HCT116 (cell line): ENCODE measurements at regions not wholly inside any gene's neighbourhood (a gene's known extent, or its start where the extent isn't known, plus 50 kb on each side); places are given as distances from the start of the nearest gene placed in this dataset.

Experiments
- ATAC-seq: fragments of 200-7000 bp; cut with Tn5 transposase; 2 replicates; pipeline ENCODE4 v1.9.1; 2020; ENCODE audit warnings: mild to moderate bottlenecking, moderate library complexity
- BruUV-seq: library from RNA; stranded (reverse); fragments of 400-500 nt; replicated peaks from 2 replicates; lab custom pipeline; 2021; lab: Mats Ljungman, UMichigan
- CTCF ChIA-PET: fragments of 300-600 bp; sonication (Branson Sonifier 250); formaldehyde crosslinking; loops from one replicate; lab custom pipeline; 2021; ENCODE audit warnings: antibody characterized with exemption; lab: Charles Lee
- POLR2A ChIA-PET: fragments of 300-600, 350-600 bp; sonication (Branson Sonifier 250); formaldehyde crosslinking; loops from one replicate; lab custom pipeline; 2021; ENCODE audit warnings: antibody characterized with exemption; lab: Charles Lee
- RAD21 ChIA-PET, 2 experiments: fragments of 300-600 bp; sonication (Branson Sonifier 250); formaldehyde crosslinking; loops; one replicate each; lab custom pipeline; 2023; ENCODE audit warnings: low total read pairs in 2 of 2; ENCODE audit not compliant: uncharacterized antibody in 2 of 2, unreplicated experiment in 2 of 2, low non-redundant PET in 1 of 2; lab: Charles Lee
- DNase-seq: peaks from one replicate; pipeline ENCODE4 v3.0.0-alpha.2; 2010; ENCODE audit warnings: low read depth, low spot score
- H2AFZ ChIP-seq: fragments of 200-600 bp; shearing (Covaris generic), sonication (generic); 2 replicates; pipeline ENCODE4 v1.6.1; 2017; ENCODE audit warnings: low read depth, mixed run types, mixed read lengths, antibody characterized with exemption, low read length; ENCODE audit not compliant: poor library complexity, severe bottlenecking
- H3K27ac ChIP-seq: 2 replicates; pipeline ENCODE4 v1.5.1; 2012; ENCODE audit warnings: low read depth, low read length
- H3K27me3 ChIP-seq: fragments of 200-600 bp; sonication (generic); 2 replicates; pipeline ENCODE4 v1.6.1; 2016; ENCODE audit warnings: mixed run types, low read length, mixed read lengths; ENCODE audit not compliant: insufficient read depth
- H3K36me3 ChIP-seq, 2 experiments: fragments of 200-500 bp in 1 of 2; fragments of 200-600 bp in 1 of 2; sonication (Bioruptor generic) in 1 of 2; sonication (generic) in 1 of 2; 2 replicates each; pipeline versions ENCODE4 v1.5.1 to v1.6.1; 2014 to 2016; ENCODE audit warnings: low read length in 2 of 2, inconsistent platforms in 1 of 2, mixed read lengths in 1 of 2, mixed run types in 1 of 2; ENCODE audit not compliant: insufficient read depth in 2 of 2, control insufficient read depth in 1 of 2
- H3K4me1 ChIP-seq, 2 experiments: fragments of 200-600 bp in 1 of 2; sonication (generic) in 1 of 2; 2 replicates each; pipeline versions ENCODE4 v1.5.1 to v1.6.1; 2012 to 2017; ENCODE audit warnings: low read length in 2 of 2, inconsistent platforms in 1 of 2, mild to moderate bottlenecking in 1 of 2, mixed read lengths in 1 of 2, mixed run types in 1 of 2, moderate library complexity in 1 of 2; ENCODE audit not compliant: insufficient read depth in 2 of 2, control insufficient read depth in 1 of 2
- H3K4me2 ChIP-seq: fragments of 200-600 bp; sonication (generic); 2 replicates; pipeline ENCODE4 v1.6.1; 2017; ENCODE audit warnings: mixed run types, low read length, mixed read lengths
- H3K4me3 ChIP-seq, 2 experiments: fragments of 200-600 bp in 1 of 2; sonication (generic) in 1 of 2; replicated peaks in 1 of 2; 2 replicates each; pipeline ENCODE4 v1.5.1; 2011 to 2016; ENCODE audit warnings: low read length in 2 of 2, control low read depth in 1 of 2, low read depth in 1 of 2, mild to moderate bottlenecking in 1 of 2, mixed read lengths in 1 of 2, mixed run types in 1 of 2
- H3K79me2 ChIP-seq: fragments of 200-600 bp; sonication (generic); 2 replicates; pipeline ENCODE4 v1.6.1; 2017; ENCODE audit warnings: mild to moderate bottlenecking, mixed run types, low read length, moderate library complexity, mixed read lengths; ENCODE audit not compliant: insufficient read depth
- H3K9ac ChIP-seq: fragments of 200-600 bp; sonication (generic); 2 replicates; pipeline ENCODE4 v1.6.1; 2016; ENCODE audit warnings: low read length, mixed read lengths
- H3K9me2 ChIP-seq: fragments of 200-600 bp; sonication (generic), shearing (Covaris generic); 2 replicates; pipeline ENCODE4 v1.6.1; 2017; ENCODE audit warnings: mixed run types, mild to moderate bottlenecking, moderate library complexity; ENCODE audit not compliant: insufficient read depth
- H3K9me3 ChIP-seq, 2 experiments: fragments of 200-500 bp in 1 of 2; fragments of 200-600 bp in 1 of 2; sonication (Bioruptor generic) in 1 of 2; sonication (generic) in 1 of 2; 2 replicates each; pipeline ENCODE4 v1.6.1; 2014 to 2017; ENCODE audit warnings: low read length in 2 of 2, mixed read lengths in 2 of 2, inconsistent platforms in 1 of 2, low read depth in 1 of 2, mild to moderate bottlenecking in 1 of 2, mixed run types in 1 of 2, moderate library complexity in 1 of 2; ENCODE audit not compliant: control insufficient read depth in 1 of 2, insufficient read depth in 1 of 2
- H4K20me1 ChIP-seq: fragments of 200-600 bp; sonication (generic), shearing (Covaris generic); 2 replicates; pipeline ENCODE4 v1.6.1; 2017; ENCODE audit warnings: mixed run types, mild to moderate bottlenecking, moderate library complexity; ENCODE audit not compliant: insufficient read depth
- CBX3 ChIP-seq: IDR thresholded peaks from 2 replicates; pipeline ENCODE4 v1.6.1; 2012; ENCODE audit warnings: low read depth
- CEBPB ChIP-seq: IDR thresholded peaks from 2 replicates; pipeline ENCODE4 v1.6.1; 2012; ENCODE audit warnings: low read depth
- CTCF ChIP-seq, 3 experiments: fragments of 200-600 bp in 1 of 3; sonication (generic) in 1 of 3; IDR thresholded peaks in 2 of 3; conservative IDR thresholded peaks in 1 of 3; 2 replicates each; pipeline ENCODE4 v1.5.1; 2012 to 2017; ENCODE audit warnings: low read depth in 2 of 3, low read length in 2 of 3, antibody characterized with exemption in 1 of 3, borderline replicate concordance in 1 of 3, control low read depth in 1 of 3, mild to moderate bottlenecking in 1 of 3, mixed read lengths in 1 of 3, mixed run types in 1 of 3, moderate library complexity in 1 of 3; ENCODE audit not compliant: insufficient read depth in 1 of 3
- EGR1 ChIP-seq: IDR thresholded peaks from 2 replicates; pipeline ENCODE4 v1.6.1; 2012; ENCODE audit warnings: low read depth
- ELF1 ChIP-seq: IDR thresholded peaks from 2 replicates; pipeline ENCODE4 v1.6.1; 2012; ENCODE audit warnings: low read depth, borderline replicate concordance
- EZH2 ChIP-seq: fragments of 200-600 bp; sonication (generic); IDR thresholded peaks from 2 replicates; pipeline ENCODE4 v1.6.1; 2017; ENCODE audit warnings: antibody characterized with exemption, mixed run types
- EZH2phosphoT487 ChIP-seq: fragments of 200-600 bp; IDR thresholded peaks from 2 replicates; pipeline ENCODE4 v1.6.1; 2018; ENCODE audit warnings: antibody characterized with exemption, borderline replicate concordance
- FOSL1 ChIP-seq: IDR thresholded peaks from 2 replicates; pipeline ENCODE4 v1.6.1; 2012; ENCODE audit warnings: low read depth
- JUND ChIP-seq: IDR thresholded peaks from 2 replicates; pipeline ENCODE4 v1.6.1; 2012
- POLR2A ChIP-seq: IDR thresholded peaks from 2 replicates; pipeline ENCODE4 v1.7.0; 2011; ENCODE audit warnings: borderline replicate concordance; ENCODE audit not compliant: insufficient read depth, insufficient read length; ENCODE audit errors: extremely low read depth
- RAD21 ChIP-seq: IDR thresholded peaks from 2 replicates; pipeline ENCODE4 v1.6.1; 2012; ENCODE audit warnings: low read depth, mild to moderate bottlenecking
- SP1 ChIP-seq: IDR thresholded peaks from 2 replicates; pipeline ENCODE4 v1.6.1; 2012; ENCODE audit warnings: low read depth
- SRF ChIP-seq: IDR thresholded peaks from 2 replicates; pipeline ENCODE4 v1.6.1; 2012; ENCODE audit warnings: low read depth
- TCF7L2 ChIP-seq: IDR thresholded peaks from 2 replicates; pipeline ENCODE4 v1.7.0; 2011; ENCODE audit warnings: borderline replicate concordance, inconsistent platforms; ENCODE audit not compliant: insufficient read depth, insufficient read length; ENCODE audit errors: extremely low read depth
- YY1 ChIP-seq: IDR thresholded peaks from 2 replicates; pipeline ENCODE4 v1.6.1; 2011; ENCODE audit warnings: low read length, low read depth, moderate library complexity, mild to moderate bottlenecking; ENCODE audit not compliant: insufficient replicate concordance; ENCODE audit errors: extremely low read depth
- ZBTB33 ChIP-seq: IDR thresholded peaks from 2 replicates; pipeline ENCODE4 v1.6.1; 2011; ENCODE audit warnings: mild to moderate bottlenecking, low read length, moderate library complexity; ENCODE audit not compliant: insufficient replicate concordance; ENCODE audit errors: extremely low read depth
- ZFX ChIP-seq: fragments of 450-650 bp; IDR thresholded peaks from 2 replicates; pipeline ENCODE4 v1.6.1; 2017
- intact Hi-C: fragments of 100-400 bp; cut with micrococcal nuclease; formaldehyde crosslinking; loops from 2 replicates; pipeline ENCODE4 v1.10.0; 2022
- TF ChIP-seq, protein P1 (sequence below): IDR thresholded peaks from 2 replicates; pipeline ENCODE4 v1.6.1; 2012
- TF ChIP-seq, protein P2 (sequence below): IDR thresholded peaks from 2 replicates; pipeline ENCODE4 v1.6.1; 2012

- TF ChIP-seq CTCF (IDR thresholded peaks at IDR 0.05 in 2 of 3, conservative IDR thresholded peaks at IDR 0.05 in 1 of 3; ENCODE audit: borderline replicate concordance in 1 of 3, insufficient read depth in 1 of 3, low read depth in 2 of 3, low read length in 2 of 3) (no peak), CBX3 (no peak), ZFX (no peak), JUND (no peak), RAD21 (no peak)
- TF ChIP-seq, protein P1, sequence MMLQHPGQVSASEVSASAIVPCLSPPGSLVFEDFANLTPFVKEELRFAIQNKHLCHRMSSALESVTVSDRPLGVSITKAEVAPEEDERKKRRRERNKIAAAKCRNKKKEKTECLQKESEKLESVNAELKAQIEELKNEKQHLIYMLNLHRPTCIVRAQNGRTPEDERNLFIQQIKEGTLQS: no peak
Observed at GRCh38 chr3:76203578-76203977, 418.2 kb upstream of the ZNF717 start (continued).

- intact Hi-C loops: no loop called here
- no peak overlapping the region for H2AFZ ChIP-seq
- H3K9me2 ChIP-seq: no peaks in the 10 kb centered on the region
- no peaks in the 10 kb centered on the region for H3K27me3 ChIP-seq
- no TSS peak for BruUV-seq
- DNase-seq (no peak), ATAC-seq (no peak)
- ChIA-PET RAD21 (no interaction called here), CTCF (no interaction called here), POLR2A (no interaction called here)
- peaks cover 19 to 31% of the 10 kb centered on the region in 2 experiments; a peak in 2 of 4 replicates for H3K9me3 ChIP-seq
- no peaks in the 10 kb centered on the region for H3K4me1 ChIP-seq
- H3K9ac ChIP-seq: no peak overlapping the region
- H4K20me1 ChIP-seq: no peaks in the 10 kb centered on the region
- H3K79me2 ChIP-seq: no peaks in the 10 kb centered on the region
- no peak overlapping the region for H3K4me3 ChIP-seq
- H3K4me2 ChIP-seq: no peak overlapping the region
- H3K27ac ChIP-seq: no peak overlapping the region
- TF ChIP-seq SRF (no peak), TCF7L2 (no peak), EZH2 (no peak), RAD21 (no peak), JUND (no peak), EZH2phosphoT487 (no peak), EGR1 (no peak), ELF1 (no peak), SP1 (no peak), ZFX (no peak), YY1 (no peak), ZBTB33 (no peak), CTCF (IDR thresholded peaks at IDR 0.05 in 2 of 3, conservative IDR thresholded peaks at IDR 0.05 in 1 of 3; ENCODE audit: borderline replicate concordance in 1 of 3, insufficient read depth in 1 of 3, low read depth in 2 of 3, low read length in 2 of 3) (no peak), FOSL1 (no peak), CBX3 (no peak), CEBPB (no peak), POLR2A (no peak)
- TF ChIP-seq, protein P2, sequence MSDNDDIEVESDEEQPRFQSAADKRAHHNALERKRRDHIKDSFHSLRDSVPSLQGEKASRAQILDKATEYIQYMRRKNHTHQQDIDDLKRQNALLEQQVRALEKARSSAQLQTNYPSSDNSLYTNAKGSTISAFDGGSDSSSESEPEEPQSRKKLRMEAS: no peak
- TF ChIP-seq, protein P1: no peak
- no peaks in the 10 kb centered on the region for H3K36me3 ChIP-seq
Observed at GRCh38 chr3:76206346-76206745, 421.0 kb upstream of the ZNF717 start.
